Ovary (tissue), 3 donors: ENCODE measurements at regions not wholly inside any gene's neighbourhood (a gene's known extent, or its start where the extent isn't known, plus 50 kb on each side); places are given as distances from the start of the nearest gene placed in this dataset.

ENCODE experiments used
- EP300 ChIP-seq: sonication (generic); formaldehyde crosslinking; IDR thresholded peaks from one replicate; pipeline ENCODE4 v1.6.1; 2017; ENCODE audit warnings: antibody characterized with exemption
- POLR2A ChIP-seq: fragments of 450-650 bp; IDR thresholded peaks from one replicate; pipeline ENCODE4 v1.6.1; 2017; ENCODE audit warnings: antibody characterized with exemption, mild to moderate bottlenecking, moderate library complexity
- TF ChIP-seq, protein P1 (sequence below), 3 donors: fragments of 450-650 bp in 2 of 3; fragments of 200-600 bp in 1 of 3; IDR thresholded peaks; one replicate each; pipeline versions ENCODE4 v1.5.1 to v1.8.0; 2016 to 2022; ENCODE audit warnings: antibody characterized with exemption in 3 of 3, mild to moderate bottlenecking in 1 of 3
- donor health status: DM: no; HTN: no; CAD: no.

DNA sequence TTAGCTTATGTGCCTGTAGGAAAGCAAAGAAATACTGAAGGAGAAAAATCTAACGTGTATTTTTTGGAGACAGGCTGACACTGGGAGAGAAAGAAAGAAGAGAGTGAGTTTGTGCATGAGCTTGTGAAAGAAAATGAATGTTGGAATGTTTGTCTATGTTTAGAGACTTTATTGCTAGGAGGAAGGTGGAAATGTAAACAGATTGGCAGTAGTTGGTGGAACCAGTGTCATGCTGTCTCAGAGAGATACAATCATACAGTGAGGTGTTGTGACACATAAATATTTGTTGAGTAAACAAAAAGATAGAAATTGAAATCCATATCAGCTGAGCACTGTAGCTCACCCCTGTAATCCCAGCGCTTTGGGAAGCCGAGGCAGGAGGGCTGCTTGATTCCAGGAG lies 222.2 kb upstream of the MEIS1 start:
- TF ChIP-seq, protein P1, sequence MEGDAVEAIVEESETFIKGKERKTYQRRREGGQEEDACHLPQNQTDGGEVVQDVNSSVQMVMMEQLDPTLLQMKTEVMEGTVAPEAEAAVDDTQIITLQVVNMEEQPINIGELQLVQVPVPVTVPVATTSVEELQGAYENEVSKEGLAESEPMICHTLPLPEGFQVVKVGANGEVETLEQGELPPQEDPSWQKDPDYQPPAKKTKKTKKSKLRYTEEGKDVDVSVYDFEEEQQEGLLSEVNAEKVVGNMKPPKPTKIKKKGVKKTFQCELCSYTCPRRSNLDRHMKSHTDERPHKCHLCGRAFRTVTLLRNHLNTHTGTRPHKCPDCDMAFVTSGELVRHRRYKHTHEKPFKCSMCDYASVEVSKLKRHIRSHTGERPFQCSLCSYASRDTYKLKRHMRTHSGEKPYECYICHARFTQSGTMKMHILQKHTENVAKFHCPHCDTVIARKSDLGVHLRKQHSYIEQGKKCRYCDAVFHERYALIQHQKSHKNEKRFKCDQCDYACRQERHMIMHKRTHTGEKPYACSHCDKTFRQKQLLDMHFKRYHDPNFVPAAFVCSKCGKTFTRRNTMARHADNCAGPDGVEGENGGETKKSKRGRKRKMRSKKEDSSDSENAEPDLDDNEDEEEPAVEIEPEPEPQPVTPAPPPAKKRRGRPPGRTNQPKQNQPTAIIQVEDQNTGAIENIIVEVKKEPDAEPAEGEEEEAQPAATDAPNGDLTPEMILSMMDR (IDR thresholded peaks at IDR 0.05) = no peak
- TF ChIP-seq EP300 (no peak), POLR2A (no peak)
